H1 (cell line): ENCODE measurements at regions not wholly inside any gene's neighbourhood (a gene's known extent, or its start where the extent isn't known, plus 50 kb on each side); places are given as distances from the start of the nearest gene placed in this dataset.
"Not testable (repeated sequence)": the region's sequence is repeated elsewhere in the genome, so short reads cannot be mapped to it uniquely, and the experiment has no call there.

ENCODE experiments used
- CTCF ChIA-PET: fragments of 300-600 bp; sonication (Branson Sonifier 250); formaldehyde crosslinking; loops from one replicate; lab custom pipeline; 2021; ENCODE audit not compliant: partially characterized antibody; lab: Charles Lee
- POLR2A ChIA-PET: fragments of 300-600 bp; sonication (Branson Sonifier 250); formaldehyde crosslinking; loops from one replicate; lab custom pipeline; 2021; ENCODE audit warnings: inconsistent platforms; ENCODE audit not compliant: partially characterized antibody; lab: Charles Lee
- DNase-seq, 2 experiments: peaks; one replicate each; pipeline versions ENCODE4 v3.0.0 to v3.0.0-alpha.2; 2010 to 2022; ENCODE audit warnings: low spot score in 2 of 2, low read depth in 1 of 2, mixed read lengths in 1 of 2
- FAIRE-seq: peaks from 2 replicates; lab custom pipeline; 2011; peaks lifted over from hg19 to GRCh38; lab: Jason Lieb, UNC
- H2AFZ ChIP-seq: 2 replicates; pipeline ENCODE4 v1.8.1; 2012; ENCODE audit warnings: low read length, inconsistent platforms
- H2AK5ac ChIP-seq: 2 replicates; pipeline ENCODE4 v1.6.1; 2013; ENCODE audit warnings: low read depth, low read length
- H2BK120ac ChIP-seq: replicated peaks from 2 replicates; pipeline ENCODE3; 2013; ENCODE audit warnings: low read depth, low read length, inconsistent platforms
- H2BK12ac ChIP-seq: 2 replicates; pipeline ENCODE4 v1.6.1; 2013; ENCODE audit warnings: low read depth, low read length
- H2BK15ac ChIP-seq: 2 replicates; pipeline ENCODE4 v1.6.1; 2013; ENCODE audit warnings: low read length
- H2BK20ac ChIP-seq: 2 replicates; pipeline ENCODE4 v1.6.1; 2013; ENCODE audit warnings: low read length
- H2BK5ac ChIP-seq: 2 replicates; pipeline ENCODE4 v1.6.1; 2013; ENCODE audit warnings: low read depth, low read length
- H3K14ac ChIP-seq: 2 replicates; pipeline ENCODE4 v1.6.1; 2013; ENCODE audit warnings: inconsistent platforms; ENCODE audit not compliant: insufficient read length
- H3K18ac ChIP-seq: 2 replicates; pipeline ENCODE4 v1.6.1; 2013; ENCODE audit warnings: low read length; ENCODE audit errors: extremely low read depth
- H3K23ac ChIP-seq: 2 replicates; pipeline ENCODE4 v1.6.1; 2013; ENCODE audit warnings: inconsistent platforms; ENCODE audit not compliant: insufficient read length
- H3K23me2 ChIP-seq: 2 replicates; pipeline ENCODE4 v1.6.1; 2013; ENCODE audit warnings: low read depth, low read length
- H3K27ac ChIP-seq: 2 replicates; pipeline ENCODE4 v1.6.1; 2011; ENCODE audit warnings: low read depth, low read length, inconsistent platforms
- H3K27me3 ChIP-seq, 4 experiments: replicated peaks in 1 of 4; 1 replicate in 1 of 4; 2 replicates in 3 of 4; pipeline versions ENCODE4 v1.6.1 to v1.8.1; 2011 to 2013; ENCODE audit warnings: low read length in 3 of 4, mild to moderate bottlenecking in 3 of 4, inconsistent platforms in 2 of 4, mixed read lengths in 2 of 4, moderate library complexity in 1 of 4; ENCODE audit not compliant: control insufficient read depth in 3 of 4, insufficient read depth in 3 of 4; ENCODE audit errors: extremely low read depth in 1 of 4
- H3K36me3 ChIP-seq, 4 experiments: 2 replicates each; pipeline versions ENCODE4 v1.6.1 to v1.8.1; 2011 to 2013; ENCODE audit warnings: mild to moderate bottlenecking in 4 of 4, low read length in 3 of 4, moderate library complexity in 2 of 4, control low read depth in 1 of 4, inconsistent platforms in 1 of 4; ENCODE audit not compliant: insufficient read depth in 4 of 4, control insufficient read depth in 2 of 4
- H3K4ac ChIP-seq: replicated peaks from 2 replicates; pipeline ENCODE3; 2013; ENCODE audit warnings: low read length, low read depth, mixed read lengths, inconsistent platforms; ENCODE audit not compliant: insufficient read length
- H3K4me1 ChIP-seq, 4 experiments: replicated peaks in 1 of 4; 1 replicate in 1 of 4; 2 replicates in 3 of 4; pipeline versions ENCODE4 v1.6.1 to v1.8.1; 2011 to 2013; ENCODE audit warnings: low read length in 3 of 4, inconsistent platforms in 2 of 4, mixed read lengths in 1 of 4; ENCODE audit not compliant: insufficient read depth in 4 of 4, control insufficient read depth in 3 of 4
- H3K4me2 ChIP-seq, 2 experiments: 2 replicates each; pipeline versions ENCODE4 v1.6.1 to v1.8.1; 2011 to 2013; ENCODE audit warnings: low read depth in 2 of 2, low read length in 2 of 2, control low read depth in 1 of 2, inconsistent platforms in 1 of 2, mild to moderate bottlenecking in 1 of 2; ENCODE audit not compliant: insufficient read depth in 1 of 2
- H3K4me3 ChIP-seq, 4 experiments: fragments of 200-600, 300-600 bp in 1 of 4; sonication (generic), shearing (Covaris generic), sonication (Bioruptor Twin) in 1 of 4; 2 replicates each; pipeline versions ENCODE4 v1.5.1 to v1.8.1; 2011 to 2016; ENCODE audit warnings: low read length in 4 of 4, low read depth in 3 of 4, control low read depth in 2 of 4, inconsistent platforms in 2 of 4, mild to moderate bottlenecking in 2 of 4, mixed read lengths in 1 of 4, moderate library complexity in 1 of 4; ENCODE audit not compliant: insufficient read depth in 2 of 4; ENCODE audit errors: extremely low read depth in 1 of 4
- H3K56ac ChIP-seq: replicated peaks from 2 replicates; pipeline ENCODE3; 2013; ENCODE audit warnings: low read depth, mild to moderate bottlenecking, mixed read lengths, low read length, inconsistent platforms; ENCODE audit not compliant: insufficient read length
- H3K79me1 ChIP-seq: 2 replicates; pipeline ENCODE4 v1.6.1; 2013; ENCODE audit warnings: low read depth, low read length, control low read depth
- H3K79me2 ChIP-seq, 2 experiments: 2 replicates each; pipeline versions ENCODE4 v1.6.1 to v1.8.1; 2012 to 2013; ENCODE audit warnings: low read length in 2 of 2, mild to moderate bottlenecking in 2 of 2, inconsistent platforms in 1 of 2; ENCODE audit not compliant: insufficient read depth in 2 of 2, control insufficient read depth in 1 of 2
- H3K9ac ChIP-seq, 4 experiments: replicated peaks in 1 of 4; 1 replicate in 1 of 4; 2 replicates in 3 of 4; pipeline versions ENCODE4 v1.6.1 to v1.8.1; 2011 to 2013; ENCODE audit warnings: low read depth in 3 of 4, low read length in 3 of 4, control low read depth in 2 of 4, mild to moderate bottlenecking in 2 of 4, moderate library complexity in 2 of 4, inconsistent platforms in 1 of 4; ENCODE audit errors: extremely low read depth in 1 of 4
- H3K9me3 ChIP-seq, 2 experiments: 2 replicates each; pipeline versions ENCODE4 v1.6.1 to v1.8.1; 2012 to 2013; ENCODE audit warnings: mild to moderate bottlenecking in 2 of 2, moderate library complexity in 2 of 2, control low read depth in 1 of 2, inconsistent platforms in 1 of 2, low read depth in 1 of 2, low read length in 1 of 2, mixed read lengths in 1 of 2; ENCODE audit not compliant: insufficient read depth in 2 of 2
- H4K20me1 ChIP-seq, 2 experiments: replicated peaks in 1 of 2; 2 replicates each; pipeline versions ENCODE3 to v1.8.1; 2011 to 2013; ENCODE audit warnings: inconsistent platforms in 2 of 2, low read length in 2 of 2, mild to moderate bottlenecking in 1 of 2; ENCODE audit not compliant: insufficient read depth in 2 of 2, control insufficient read depth in 1 of 2
- H4K5ac ChIP-seq: 2 replicates; pipeline ENCODE4 v1.6.1; 2013; ENCODE audit warnings: low read length, low read depth, mixed read lengths, inconsistent platforms; ENCODE audit not compliant: insufficient read length
- H4K8ac ChIP-seq: 2 replicates; pipeline ENCODE4 v1.8.0; 2013; ENCODE audit warnings: mild to moderate bottlenecking, moderate library complexity, low read length, inconsistent platforms; ENCODE audit not compliant: insufficient read depth; ENCODE audit errors: extremely low read depth
- H4K91ac ChIP-seq: replicated peaks from 2 replicates; pipeline ENCODE3; 2013; ENCODE audit warnings: low read length, mixed read lengths, inconsistent platforms; ENCODE audit not compliant: insufficient read length
- WGBS, 2 experiments: shearing (Covaris generic) in 1 of 2; methylation state at CpG; one replicate each; pipeline versions ENCODE4 v1.1.6 to v1.1.7; 2013 to 2015; ENCODE audit warnings: low lambda C conversion rate in 2 of 2, mixed read lengths in 2 of 2, inconsistent platforms in 1 of 2, low coverage in 1 of 2, missing lambda C conversion rate in 1 of 2; ENCODE audit not compliant: insufficient replicate concordance in 2 of 2, insufficient coverage in 1 of 2, insufficient read length in 1 of 2; ENCODE audit errors: extremely low coverage in 1 of 2, missing lambda C conversion rate in 1 of 2; 5-methylcytosine and 5-hydroxymethylcytosine counted together

GRCh38 chr16:15189478-15189877, 95.4 kb upstream of the RRN3 start:
- H4K8ac ChIP-seq, H2BK12ac ChIP-seq, POLR2A ChIA-PET, H2AK5ac ChIP-seq, H3K79me1 ChIP-seq, H3K4ac ChIP-seq, H3K4me1 ChIP-seq, H3K4me3 ChIP-seq, H4K91ac ChIP-seq, H4K5ac ChIP-seq, H3K27me3 ChIP-seq, H3K9me3 ChIP-seq, H3K14ac ChIP-seq, H3K27ac ChIP-seq, CTCF ChIA-PET, H3K4me2 ChIP-seq, H2BK15ac ChIP-seq, H3K9ac ChIP-seq, DNase-seq, H3K36me3 ChIP-seq, FAIRE-seq, H3K23ac ChIP-seq, H2BK120ac ChIP-seq, H3K23me2 ChIP-seq, H4K20me1 ChIP-seq, H2BK5ac ChIP-seq, H2AFZ ChIP-seq, H3K79me2 ChIP-seq, H2BK20ac ChIP-seq, H3K56ac ChIP-seq, H3K18ac ChIP-seq: not testable (repeated sequence)
- WGBS, 2 experiments = no CpG with 5 or more reads among the region's 2 CpGs
